ENCODE measurements at regions not wholly inside any gene's neighbourhood (a gene's known extent, or its start where the extent isn't known, plus 50 kb on each side); places are given as distances from the start of the nearest gene placed in this dataset.

DNA sequence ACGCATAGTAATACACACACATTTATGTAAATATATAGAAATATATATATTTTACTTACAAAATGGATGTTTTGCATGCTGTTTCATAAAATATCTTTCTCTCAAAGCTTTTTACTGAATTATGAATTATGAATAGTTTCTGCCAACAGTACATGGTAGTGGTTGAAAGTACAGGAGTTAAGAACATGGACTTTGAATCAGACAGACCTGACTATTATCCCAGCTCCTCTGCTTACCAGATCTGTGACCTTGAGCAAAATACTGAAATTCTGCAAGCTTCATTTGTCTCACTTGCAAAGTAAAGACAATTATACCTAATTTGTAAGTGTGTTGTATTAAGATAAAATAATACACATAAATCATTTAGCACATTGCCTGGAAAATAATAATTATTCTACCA is 459.5 kb downstream of the EPM2A start (continued):
- TF ChIP-seq, protein P1, sequence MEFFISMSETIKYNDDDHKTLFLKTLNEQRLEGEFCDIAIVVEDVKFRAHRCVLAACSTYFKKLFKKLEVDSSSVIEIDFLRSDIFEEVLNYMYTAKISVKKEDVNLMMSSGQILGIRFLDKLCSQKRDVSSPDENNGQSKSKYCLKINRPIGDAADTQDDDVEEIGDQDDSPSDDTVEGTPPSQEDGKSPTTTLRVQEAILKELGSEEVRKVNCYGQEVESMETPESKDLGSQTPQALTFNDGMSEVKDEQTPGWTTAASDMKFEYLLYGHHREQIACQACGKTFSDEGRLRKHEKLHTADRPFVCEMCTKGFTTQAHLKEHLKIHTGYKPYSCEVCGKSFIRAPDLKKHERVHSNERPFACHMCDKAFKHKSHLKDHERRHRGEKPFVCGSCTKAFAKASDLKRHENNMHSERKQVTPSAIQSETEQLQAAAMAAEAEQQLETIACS (CRISPR knock-in tag; IDR thresholded peaks at IDR 0.05) = no peak
- TF ChIP-seq, protein P2, sequence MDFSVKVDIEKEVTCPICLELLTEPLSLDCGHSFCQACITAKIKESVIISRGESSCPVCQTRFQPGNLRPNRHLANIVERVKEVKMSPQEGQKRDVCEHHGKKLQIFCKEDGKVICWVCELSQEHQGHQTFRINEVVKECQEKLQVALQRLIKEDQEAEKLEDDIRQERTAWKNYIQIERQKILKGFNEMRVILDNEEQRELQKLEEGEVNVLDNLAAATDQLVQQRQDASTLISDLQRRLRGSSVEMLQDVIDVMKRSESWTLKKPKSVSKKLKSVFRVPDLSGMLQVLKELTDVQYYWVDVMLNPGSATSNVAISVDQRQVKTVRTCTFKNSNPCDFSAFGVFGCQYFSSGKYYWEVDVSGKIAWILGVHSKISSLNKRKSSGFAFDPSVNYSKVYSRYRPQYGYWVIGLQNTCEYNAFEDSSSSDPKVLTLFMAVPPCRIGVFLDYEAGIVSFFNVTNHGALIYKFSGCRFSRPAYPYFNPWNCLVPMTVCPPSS (IDR thresholded peaks at IDR 0.05) = no peak
- TF ChIP-seq ZNF781 (CRISPR knock-in tag; IDR thresholded peaks at IDR 0.05; ENCODE audit: borderline replicate concordance, not compliant biosample characterization) = no peak
- TF ChIP-seq RXRB (CRISPR knock-in tag; IDR thresholded peaks at IDR 0.05; ENCODE audit: borderline replicate concordance) = no peak
- TF ChIP-seq AGO1 (IDR thresholded peaks at IDR 0.05; ENCODE audit: low read depth, low read length, poor library complexity, severe bottlenecking) = no peak
- TF ChIP-seq NFIC (IDR thresholded peaks at IDR 0.05; ENCODE audit: low read length) = no peak
- TF ChIP-seq, protein P3, sequence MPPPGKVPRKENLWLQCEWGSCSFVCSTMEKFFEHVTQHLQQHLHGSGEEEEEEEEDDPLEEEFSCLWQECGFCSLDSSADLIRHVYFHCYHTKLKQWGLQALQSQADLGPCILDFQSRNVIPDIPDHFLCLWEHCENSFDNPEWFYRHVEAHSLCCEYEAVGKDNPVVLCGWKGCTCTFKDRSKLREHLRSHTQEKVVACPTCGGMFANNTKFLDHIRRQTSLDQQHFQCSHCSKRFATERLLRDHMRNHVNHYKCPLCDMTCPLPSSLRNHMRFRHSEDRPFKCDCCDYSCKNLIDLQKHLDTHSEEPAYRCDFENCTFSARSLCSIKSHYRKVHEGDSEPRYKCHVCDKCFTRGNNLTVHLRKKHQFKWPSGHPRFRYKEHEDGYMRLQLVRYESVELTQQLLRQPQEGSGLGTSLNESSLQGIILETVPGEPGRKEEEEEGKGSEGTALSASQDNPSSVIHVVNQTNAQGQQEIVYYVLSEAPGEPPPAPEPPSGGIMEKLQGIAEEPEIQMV (CRISPR knock-in tag; IDR thresholded peaks at IDR 0.05; ENCODE audit: low read depth) = no peak
- 0 out of 2 replicates have a peak, but pooled peaks have one; percentile 28 for TF ChIP-seq ESRRA (CRISPR knock-in tag; IDR thresholded peaks at IDR 0.05; ENCODE audit: low read depth)
- TF ChIP-seq, protein P4, sequence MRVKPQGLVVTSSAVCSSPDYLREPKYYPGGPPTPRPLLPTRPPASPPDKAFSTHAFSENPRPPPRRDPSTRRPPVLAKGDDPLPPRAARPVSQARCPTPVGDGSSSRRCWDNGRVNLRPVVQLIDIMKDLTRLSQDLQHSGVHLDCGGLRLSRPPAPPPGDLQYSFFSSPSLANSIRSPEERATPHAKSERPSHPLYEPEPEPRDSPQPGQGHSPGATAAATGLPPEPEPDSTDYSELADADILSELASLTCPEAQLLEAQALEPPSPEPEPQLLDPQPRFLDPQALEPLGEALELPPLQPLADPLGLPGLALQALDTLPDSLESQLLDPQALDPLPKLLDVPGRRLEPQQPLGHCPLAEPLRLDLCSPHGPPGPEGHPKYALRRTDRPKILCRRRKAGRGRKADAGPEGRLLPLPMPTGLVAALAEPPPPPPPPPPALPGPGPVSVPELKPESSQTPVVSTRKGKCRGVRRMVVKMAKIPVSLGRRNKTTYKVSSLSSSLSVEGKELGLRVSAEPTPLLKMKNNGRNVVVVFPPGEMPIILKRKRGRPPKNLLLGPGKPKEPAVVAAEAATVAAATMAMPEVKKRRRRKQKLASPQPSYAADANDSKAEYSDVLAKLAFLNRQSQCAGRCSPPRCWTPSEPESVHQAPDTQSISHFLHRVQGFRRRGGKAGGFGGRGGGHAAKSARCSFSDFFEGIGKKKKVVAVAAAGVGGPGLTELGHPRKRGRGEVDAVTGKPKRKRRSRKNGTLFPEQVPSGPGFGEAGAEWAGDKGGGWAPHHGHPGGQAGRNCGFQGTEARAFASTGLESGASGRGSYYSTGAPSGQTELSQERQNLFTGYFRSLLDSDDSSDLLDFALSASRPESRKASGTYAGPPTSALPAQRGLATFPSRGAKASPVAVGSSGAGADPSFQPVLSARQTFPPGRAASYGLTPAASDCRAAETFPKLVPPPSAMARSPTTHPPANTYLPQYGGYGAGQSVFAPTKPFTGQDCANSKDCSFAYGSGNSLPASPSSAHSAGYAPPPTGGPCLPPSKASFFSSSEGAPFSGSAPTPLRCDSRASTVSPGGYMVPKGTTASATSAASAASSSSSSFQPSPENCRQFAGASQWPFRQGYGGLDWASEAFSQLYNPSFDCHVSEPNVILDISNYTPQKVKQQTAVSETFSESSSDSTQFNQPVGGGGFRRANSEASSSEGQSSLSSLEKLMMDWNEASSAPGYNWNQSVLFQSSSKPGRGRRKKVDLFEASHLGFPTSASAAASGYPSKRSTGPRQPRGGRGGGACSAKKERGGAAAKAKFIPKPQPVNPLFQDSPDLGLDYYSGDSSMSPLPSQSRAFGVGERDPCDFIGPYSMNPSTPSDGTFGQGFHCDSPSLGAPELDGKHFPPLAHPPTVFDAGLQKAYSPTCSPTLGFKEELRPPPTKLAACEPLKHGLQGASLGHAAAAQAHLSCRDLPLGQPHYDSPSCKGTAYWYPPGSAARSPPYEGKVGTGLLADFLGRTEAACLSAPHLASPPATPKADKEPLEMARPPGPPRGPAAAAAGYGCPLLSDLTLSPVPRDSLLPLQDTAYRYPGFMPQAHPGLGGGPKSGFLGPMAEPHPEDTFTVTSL (CRISPR knock-in tag; IDR thresholded peaks at IDR 0.05; ENCODE audit: borderline replicate concordance) = peak; percentile 44; the same call in 1 of the 2 replicates
- TF ChIP-seq KDM5B (CRISPR knock-in tag; IDR thresholded peaks at IDR 0.05; ENCODE audit: borderline replicate concordance) = no peak
- TF ChIP-seq, protein P5, sequence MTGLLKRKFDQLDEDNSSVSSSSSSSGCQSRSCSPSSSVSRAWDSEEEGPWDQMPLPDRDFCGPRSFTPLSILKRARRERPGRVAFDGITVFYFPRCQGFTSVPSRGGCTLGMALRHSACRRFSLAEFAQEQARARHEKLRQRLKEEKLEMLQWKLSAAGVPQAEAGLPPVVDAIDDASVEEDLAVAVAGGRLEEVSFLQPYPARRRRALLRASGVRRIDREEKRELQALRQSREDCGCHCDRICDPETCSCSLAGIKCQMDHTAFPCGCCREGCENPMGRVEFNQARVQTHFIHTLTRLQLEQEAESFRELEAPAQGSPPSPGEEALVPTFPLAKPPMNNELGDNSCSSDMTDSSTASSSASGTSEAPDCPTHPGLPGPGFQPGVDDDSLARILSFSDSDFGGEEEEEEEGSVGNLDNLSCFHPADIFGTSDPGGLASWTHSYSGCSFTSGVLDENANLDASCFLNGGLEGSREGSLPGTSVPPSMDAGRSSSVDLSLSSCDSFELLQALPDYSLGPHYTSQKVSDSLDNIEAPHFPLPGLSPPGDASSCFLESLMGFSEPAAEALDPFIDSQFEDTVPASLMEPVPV (CRISPR knock-in tag; IDR thresholded peaks at IDR 0.05) = no peak
- TF ChIP-seq, protein P6, sequence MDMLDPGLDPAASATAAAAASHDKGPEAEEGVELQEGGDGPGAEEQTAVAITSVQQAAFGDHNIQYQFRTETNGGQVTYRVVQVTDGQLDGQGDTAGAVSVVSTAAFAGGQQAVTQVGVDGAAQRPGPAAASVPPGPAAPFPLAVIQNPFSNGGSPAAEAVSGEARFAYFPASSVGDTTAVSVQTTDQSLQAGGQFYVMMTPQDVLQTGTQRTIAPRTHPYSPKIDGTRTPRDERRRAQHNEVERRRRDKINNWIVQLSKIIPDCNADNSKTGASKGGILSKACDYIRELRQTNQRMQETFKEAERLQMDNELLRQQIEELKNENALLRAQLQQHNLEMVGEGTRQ (IDR thresholded peaks at IDR 0.05; ENCODE audit: low read depth, low read length) = no peak
- TF ChIP-seq, protein P6 (CRISPR knock-in tag; IDR thresholded peaks at IDR 0.05; ENCODE audit: borderline replicate concordance) = no peak
- no peak for TF ChIP-seq MED8 (CRISPR knock-in tag; IDR thresholded peaks at IDR 0.05; ENCODE audit: insufficient replicate concordance)
- TF ChIP-seq ZNF136 (CRISPR knock-in tag; IDR thresholded peaks at IDR 0.05; ENCODE audit: low read depth) = no peak

Data from HepG2 (cell line).